ENCODE measurements at regions not wholly inside any gene's neighbourhood (a gene's known extent, or its start where the extent isn't known, plus 50 kb on each side); places are given as distances from the start of the nearest gene placed in this dataset.
A peak's percentile ranks its signal among the peaks of the same experiment; 100 is the strongest.

GRCh38 chr11:115911613-115912346 is 407.6 kb upstream of the CADM1 start:
- Mint-ChIP-seq H3K36me3 (ENCODE audit: low read depth) (no peaks in the 10 kb centered on the region), H3K9me3 (no peaks in the 10 kb centered on the region), H3K27me3 (ENCODE audit: low read depth) (peaks cover 8% of the 10 kb centered on the region), H3K4me1 (peaks cover 29% of the 10 kb centered on the region), H3K27ac (peak overlapping the region; percentile 3 to 44 (median 24)), H3K4me3 (no peak overlapping the region)
- no peak for TF ChIP-seq CTCF (IDR thresholded peaks at IDR 0.05; ENCODE audit: unreplicated experiment in 3 of 3)

GRCh38 chr11:115910379-115910778 is 406.2 kb upstream of the CADM1 start:
- no peak for TF ChIP-seq CTCF (IDR thresholded peaks at IDR 0.05; ENCODE audit: unreplicated experiment in 3 of 3)
- peaks cover 7% of the 10 kb centered on the region for H3K27me3 Mint-ChIP-seq (ENCODE audit: low read depth)
- H3K27ac Mint-ChIP-seq, result no peak overlapping the region
- no peak overlapping the region for H3K4me3 Mint-ChIP-seq
- H3K4me1 Mint-ChIP-seq, result peaks cover 29% of the 10 kb centered on the region
- H3K36me3 Mint-ChIP-seq (ENCODE audit: low read depth), result no peaks in the 10 kb centered on the region
- H3K9me3 Mint-ChIP-seq, result no peaks in the 10 kb centered on the region

GRCh38 chr11:115906171-115906570 is 402.0 kb upstream of the CADM1 start:
- no peaks in the 10 kb centered on the region for H3K9me3 Mint-ChIP-seq
- H3K4me1 Mint-ChIP-seq, result peaks cover 4% of the 10 kb centered on the region
- H3K27me3 Mint-ChIP-seq (ENCODE audit: low read depth), result peaks cover 7% of the 10 kb centered on the region
- no peak for TF ChIP-seq CTCF (IDR thresholded peaks at IDR 0.05; ENCODE audit: unreplicated experiment in 3 of 3)
- no peak overlapping the region for H3K4me3 Mint-ChIP-seq
- no peaks in the 10 kb centered on the region for H3K36me3 Mint-ChIP-seq (ENCODE audit: low read depth)
- H3K27ac Mint-ChIP-seq, result no peak overlapping the region

- no peak for TF ChIP-seq CTCF (IDR thresholded peaks at IDR 0.05; ENCODE audit: unreplicated experiment in 3 of 3)
- H3K4me3 Mint-ChIP-seq, result no peak overlapping the region
- no peak overlapping the region for H3K27ac Mint-ChIP-seq
- H3K9me3 Mint-ChIP-seq, result no peaks in the 10 kb centered on the region
- H3K36me3 Mint-ChIP-seq (ENCODE audit: low read depth), result no peaks in the 10 kb centered on the region
- no peaks in the 10 kb centered on the region for H3K4me1 Mint-ChIP-seq
- peaks cover 7% of the 10 kb centered on the region for H3K27me3 Mint-ChIP-seq (ENCODE audit: low read depth)
These were observed 401.3 kb upstream of the CADM1 start for GRCh38 chr11:115905341-115906000.

- H3K27me3 Mint-ChIP-seq (ENCODE audit: low read depth), result peaks cover 12% of the 10 kb centered on the region
- H3K36me3 Mint-ChIP-seq (ENCODE audit: low read depth), result no peaks in the 10 kb centered on the region
- no peaks in the 10 kb centered on the region for H3K9me3 Mint-ChIP-seq
- TF ChIP-seq CTCF (IDR thresholded peaks at IDR 0.05; ENCODE audit: unreplicated experiment in 3 of 3), result no peak
- H3K27ac Mint-ChIP-seq, result no peak overlapping the region
- H3K4me3 Mint-ChIP-seq, result no peak overlapping the region
- H3K4me1 Mint-ChIP-seq, result no peaks in the 10 kb centered on the region
These were observed 399.0 kb upstream of the CADM1 start for GRCh38 chr11:115903179-115903578.

- H3K36me3 Mint-ChIP-seq (ENCODE audit: low read depth), result no peaks in the 10 kb centered on the region
- no peaks in the 10 kb centered on the region for H3K4me1 Mint-ChIP-seq
- peaks cover 13% of the 10 kb centered on the region for H3K27me3 Mint-ChIP-seq (ENCODE audit: low read depth)
- no peak overlapping the region for H3K27ac Mint-ChIP-seq
- TF ChIP-seq CTCF (IDR thresholded peaks at IDR 0.05; ENCODE audit: unreplicated experiment in 3 of 3), result no peak
- no peaks in the 10 kb centered on the region for H3K9me3 Mint-ChIP-seq
- H3K4me3 Mint-ChIP-seq, result no peak overlapping the region
These were observed 396.9 kb upstream of the CADM1 start for GRCh38 chr11:115901069-115901468.
